GM19463 (cell line): ENCODE measurements at regions not wholly inside any gene's neighbourhood (a gene's known extent, or its start where the extent isn't known, plus 50 kb on each side); places are given as distances from the start of the nearest gene placed in this dataset.
"Not testable (repeated sequence)": the region's sequence is repeated elsewhere in the genome, so short reads cannot be mapped to it uniquely, and the experiment has no call there.

Source experiments
- ATAC-seq: cut with Tn5 transposase; IDR thresholded peaks from one replicate; pipeline ENCODE4 v1.9.1; 2021; ENCODE audit warnings: mild to moderate bottlenecking, moderate library complexity; ENCODE audit not compliant: unreplicated experiment

GRCh38 chr20:52340036-52340634, 148.6 kb upstream of the ZFP64 start:
- ATAC-seq = no peak

DNA sequence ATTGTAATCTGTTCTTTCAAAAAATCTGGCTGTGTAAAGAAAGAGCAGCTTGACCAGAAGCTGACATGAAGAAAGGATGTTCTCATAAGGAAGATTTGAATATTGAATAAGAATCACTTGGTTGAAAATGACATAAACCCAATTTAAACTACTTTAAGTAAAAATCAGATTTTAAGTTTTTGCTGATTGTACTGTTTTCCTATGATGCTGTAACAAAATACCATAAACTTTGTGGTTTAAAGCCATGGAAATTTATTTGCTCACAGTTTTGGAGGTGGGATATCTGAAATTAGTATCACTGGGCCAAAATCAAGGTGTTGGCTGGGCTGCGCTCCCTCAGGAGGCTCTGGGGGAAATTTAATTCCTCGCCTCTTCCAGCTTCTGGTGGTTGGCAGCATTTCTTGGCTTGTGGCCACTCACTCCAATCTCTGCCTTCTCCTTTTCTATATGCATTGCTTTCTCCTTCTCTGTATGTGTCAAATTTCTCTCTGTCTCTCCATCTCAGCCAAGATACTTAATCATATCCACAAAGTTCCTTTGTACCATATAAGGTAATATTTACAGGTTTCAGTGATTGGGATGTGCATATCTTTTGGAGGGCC, 141.2 kb upstream of the ZFP64 start:
- ATAC-seq = no peak

DNA sequence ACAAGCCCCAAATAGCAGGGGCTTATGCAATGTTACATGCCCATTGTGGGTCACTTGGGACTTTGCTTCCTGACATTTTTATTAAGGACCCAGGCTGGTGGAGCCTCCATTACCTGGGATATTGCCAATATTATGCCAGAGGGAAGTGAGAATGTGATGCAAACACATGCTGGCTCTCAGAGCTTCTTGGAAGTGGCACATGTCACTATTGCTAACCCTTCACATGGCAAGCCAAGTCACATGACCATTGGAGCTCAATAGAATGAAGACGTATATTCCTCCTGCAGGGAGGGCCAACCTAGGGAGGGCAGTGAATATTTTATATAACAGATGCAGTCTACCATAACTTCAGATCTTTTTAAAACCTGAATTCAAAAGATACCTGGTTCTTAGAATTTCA, 140.7 kb upstream of the ZFP64 start:
- ATAC-seq = no peak

DNA sequence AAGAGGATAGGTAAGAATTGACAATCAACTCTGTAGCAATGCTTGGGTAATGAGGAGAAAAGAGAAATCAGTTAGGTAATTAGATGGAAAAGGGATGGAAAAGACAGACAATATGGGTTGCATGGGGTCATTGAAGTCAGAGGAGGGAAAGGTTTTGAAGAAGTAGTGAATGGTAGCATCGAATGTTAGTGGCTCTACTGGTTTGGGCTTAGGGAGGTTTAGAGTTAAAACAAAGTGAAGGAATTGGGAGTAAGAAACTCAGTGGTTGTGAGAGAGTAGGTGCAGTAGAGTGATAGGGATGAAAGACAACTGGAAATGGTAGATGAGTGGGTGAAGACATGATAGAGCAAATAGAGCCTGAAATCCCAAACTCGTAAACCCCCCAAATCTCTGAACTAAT, 140.1 kb upstream of the ZFP64 start:
- ATAC-seq = no peak

DNA sequence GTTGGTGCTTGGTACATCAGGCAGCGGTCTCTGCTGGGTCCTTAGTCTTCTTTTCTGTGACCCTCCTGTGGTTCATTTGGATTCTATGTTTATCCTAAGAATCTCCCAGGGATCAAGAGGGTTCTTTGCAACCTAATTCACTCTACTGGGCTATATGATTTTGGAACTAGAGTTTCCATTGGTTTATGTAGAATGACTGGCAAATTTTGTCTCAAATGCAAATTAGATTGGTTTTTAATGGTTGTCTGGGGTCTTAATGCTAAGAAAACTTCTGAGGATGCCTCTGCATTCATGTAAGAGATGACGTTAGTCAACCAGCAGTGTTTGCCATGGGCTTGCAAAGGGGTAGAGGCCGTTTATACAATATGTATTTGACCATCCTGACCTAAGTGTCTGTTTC, 129.8 kb upstream of the ZFP64 start:
- no peak for ATAC-seq

DNA sequence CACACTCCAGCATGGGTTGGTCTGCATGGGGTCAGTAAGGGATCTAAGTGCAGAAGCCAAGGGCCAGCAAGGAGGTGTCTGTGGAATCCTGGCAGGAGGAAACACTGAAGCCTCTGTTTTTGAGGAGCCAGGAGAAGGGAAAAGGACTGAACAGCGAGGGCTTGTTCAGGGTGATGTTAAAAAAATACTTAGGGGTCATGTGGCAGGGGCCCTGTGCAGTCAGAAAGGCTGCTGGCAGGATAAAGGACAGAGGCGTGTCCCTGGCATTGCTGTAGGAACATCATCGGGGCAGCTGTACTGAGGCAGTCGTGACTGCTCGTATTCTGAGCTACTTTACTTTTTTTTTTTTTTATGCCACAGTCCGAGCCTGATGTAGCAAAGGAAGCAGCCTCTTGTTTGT, 127.1 kb upstream of the ZFP64 start:
- no peak for ATAC-seq

DNA sequence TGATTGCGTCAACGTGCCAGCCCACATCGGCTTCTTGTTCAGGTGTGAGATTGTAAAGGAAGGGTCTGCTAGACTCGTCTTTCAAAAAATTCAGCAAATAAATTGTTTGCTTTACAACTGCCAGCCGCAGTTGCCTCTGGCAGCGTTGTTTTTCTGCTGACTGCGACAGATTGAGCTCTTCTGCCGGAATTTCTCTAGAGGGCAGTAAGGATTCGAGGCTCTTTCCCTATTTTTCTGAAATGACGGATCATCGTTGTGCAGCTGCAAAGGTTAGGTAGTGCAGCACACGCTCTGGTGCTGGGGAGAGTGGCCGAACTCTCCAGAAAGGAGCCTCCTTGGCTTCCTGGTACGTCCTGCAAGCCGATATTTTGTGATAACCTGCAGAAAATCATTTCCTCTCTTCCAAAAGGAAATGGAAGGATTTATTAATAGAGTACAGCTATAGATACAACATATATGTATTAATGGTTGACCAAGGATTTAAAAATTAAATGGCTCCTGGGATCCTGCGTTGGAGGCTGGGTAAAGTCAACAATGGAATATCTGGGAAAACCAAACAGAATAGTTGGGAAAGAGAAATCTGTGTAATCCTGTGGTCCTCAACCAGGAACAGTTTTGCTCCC, 121.9 kb upstream of the ZFP64 start:
- ATAC-seq = no peak

DNA sequence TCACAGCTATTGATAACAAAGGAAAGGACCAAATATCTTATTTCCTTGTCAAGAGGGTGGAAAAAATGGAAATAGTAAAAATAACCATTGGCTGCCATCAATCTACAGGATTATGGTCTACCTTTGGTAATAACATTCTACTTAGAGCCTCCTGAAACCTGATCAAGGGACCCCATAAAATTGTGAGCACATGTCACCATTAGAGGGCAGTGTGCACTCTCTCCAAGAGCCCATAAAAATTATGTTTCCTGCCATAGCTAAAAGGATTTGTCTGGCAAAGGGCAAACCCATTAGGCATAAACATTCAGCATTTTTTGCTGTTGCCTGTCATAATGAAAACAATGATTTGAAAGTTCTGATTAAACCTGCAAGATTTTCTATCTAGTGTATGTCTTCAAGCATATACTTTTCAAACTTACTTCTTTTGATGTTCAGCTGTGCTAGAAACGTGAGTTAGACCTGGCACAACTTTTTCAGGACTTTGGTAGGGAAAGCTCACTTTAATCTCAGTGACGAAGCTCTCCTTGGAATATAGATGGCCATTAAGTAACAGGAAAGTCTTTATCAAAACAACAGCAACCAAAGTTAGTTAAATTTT, 120.7 kb upstream of the ZFP64 start:
- ATAC-seq = no peak

DNA sequence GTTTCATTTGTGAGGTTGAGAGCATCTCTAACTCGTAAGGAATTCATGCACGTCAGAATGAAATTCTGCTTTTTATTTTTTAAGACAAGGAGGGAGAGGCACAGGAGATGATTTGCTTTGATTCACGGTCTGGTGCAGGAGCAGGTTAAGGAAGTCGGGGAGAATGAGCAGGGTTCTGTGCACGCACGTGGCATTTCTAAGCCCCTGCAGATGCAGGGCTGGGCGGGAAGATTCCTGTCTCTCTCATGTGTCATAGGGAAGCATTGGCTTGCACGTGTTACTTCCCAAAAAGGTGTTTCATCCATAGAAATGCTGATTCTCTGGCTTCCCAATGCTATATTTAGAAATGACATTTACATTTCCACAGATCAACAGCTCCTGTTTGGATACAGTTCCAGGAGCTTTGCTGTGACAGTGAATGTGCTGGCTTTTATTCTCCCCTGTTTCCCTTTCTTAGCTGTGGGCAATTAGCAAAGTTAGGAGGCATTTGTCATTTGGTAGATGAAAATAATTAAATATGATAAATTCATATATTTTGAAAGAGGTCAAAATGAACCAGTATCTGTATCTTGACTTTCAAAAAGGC, 119.7 kb upstream of the ZFP64 start:
- no peak for ATAC-seq

- ATAC-seq = no peak
Measured at GRCh38 chr20:52309181-52309580, 117.6 kb upstream of the ZFP64 start.

- ATAC-seq = no peak
Measured at GRCh38 chr20:52306477-52306876, 114.9 kb upstream of the ZFP64 start.

- no peak for ATAC-seq
Measured at GRCh38 chr20:52305858-52306257, 114.3 kb upstream of the ZFP64 start.

- ATAC-seq = no peak
Measured at GRCh38 chr20:52305024-52305645, 113.6 kb upstream of the ZFP64 start.

GRCh38 chr20:52303281-52303950, 111.8 kb upstream of the ZFP64 start:
- no peak for ATAC-seq

DNA sequence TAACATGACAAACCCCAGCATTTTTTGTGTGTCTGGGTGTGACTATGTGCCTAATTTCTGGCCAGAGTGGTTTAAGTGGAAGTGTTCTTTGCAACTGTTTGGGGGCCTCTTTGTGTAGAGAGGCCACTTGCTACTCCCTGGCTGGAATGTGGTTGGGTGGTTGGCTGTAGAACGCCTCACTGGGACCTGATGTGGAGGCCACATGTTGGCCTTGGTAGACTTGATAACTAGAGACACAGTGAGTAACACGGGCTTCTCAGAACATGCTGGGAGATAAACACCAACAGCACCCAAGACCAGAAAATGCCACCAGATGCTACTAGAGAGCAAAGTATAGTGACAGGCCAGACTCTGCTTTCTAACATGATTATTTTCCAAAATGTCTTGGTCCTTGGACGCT, 111.2 kb upstream of the ZFP64 start:
- ATAC-seq = no peak

- ATAC-seq = not testable (repeated sequence)
Measured at GRCh38 chr20:52302051-52302450, 110.5 kb upstream of the ZFP64 start.

GRCh38 chr20:52295556-52295955, 104.0 kb upstream of the ZFP64 start:
- no peak for ATAC-seq

DNA sequence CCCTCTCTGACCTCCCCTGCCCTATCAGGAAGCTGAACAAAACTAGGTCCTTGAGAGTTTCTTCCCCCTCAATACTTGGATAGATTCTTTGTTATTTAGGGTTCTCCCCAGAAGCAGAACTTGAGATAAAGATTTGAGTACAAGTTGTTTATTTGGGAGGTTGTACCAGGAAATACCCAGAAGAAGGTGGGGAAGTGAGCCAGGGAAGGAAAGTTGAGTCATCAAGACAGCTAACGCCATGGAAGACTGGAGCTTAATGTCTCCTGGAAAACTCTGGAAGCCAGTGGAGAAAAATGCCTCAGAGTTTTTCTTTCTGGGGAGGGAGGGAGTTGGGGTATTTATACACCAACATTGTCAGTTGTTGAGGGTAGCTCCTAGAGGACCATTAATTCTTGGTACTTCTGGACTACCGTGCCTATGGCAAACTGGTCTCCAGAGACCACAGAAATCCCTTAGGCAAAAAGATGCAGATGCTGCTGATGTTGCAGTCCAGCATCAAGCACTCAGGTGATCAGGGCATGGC, 102.6 kb upstream of the ZFP64 start:
- no peak for ATAC-seq

GRCh38 chr20:52291109-52291508, 99.5 kb upstream of the ZFP64 start:
- no peak for ATAC-seq

- no peak for ATAC-seq
Measured at GRCh38 chr20:52290569-52290968, 99.0 kb upstream of the ZFP64 start.
